ENCODE measurements at regions not wholly inside any gene's neighbourhood (a gene's known extent, or its start where the extent isn't known, plus 50 kb on each side); places are given as distances from the start of the nearest gene placed in this dataset.
"Not testable (repeated sequence)": the region's sequence is repeated elsewhere in the genome, so short reads cannot be mapped to it uniquely, and the experiment has no call there.

DNA sequence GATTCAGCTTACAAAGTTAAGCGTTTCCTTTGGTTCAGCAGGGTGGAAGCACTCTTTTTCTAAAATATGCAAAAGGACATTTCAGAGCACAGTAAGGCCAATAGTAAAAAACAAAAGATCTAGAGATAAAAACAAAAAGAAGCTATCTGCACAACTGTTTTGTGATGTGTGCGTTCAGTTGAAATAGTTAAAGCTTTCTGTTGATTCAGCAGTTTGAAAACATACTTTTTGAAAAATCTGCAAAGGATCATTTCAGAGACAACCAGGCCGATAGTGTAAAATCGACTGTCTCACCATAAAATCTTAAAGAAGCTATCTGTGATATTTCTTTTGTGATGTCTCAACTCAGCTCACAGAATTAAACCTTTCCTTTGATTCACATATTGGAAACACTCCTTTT, 300.0 kb upstream of the ALG10B start:
- H3K4me3 ChIP-seq (ENCODE audit: low read depth, low read length) = no peak overlapping the region

GRCh38 chr12:38025916-38026315, 290.7 kb upstream of the ALG10B start:
- no peak overlapping the region for H3K4me3 ChIP-seq (ENCODE audit: low read depth, low read length)

DNA sequence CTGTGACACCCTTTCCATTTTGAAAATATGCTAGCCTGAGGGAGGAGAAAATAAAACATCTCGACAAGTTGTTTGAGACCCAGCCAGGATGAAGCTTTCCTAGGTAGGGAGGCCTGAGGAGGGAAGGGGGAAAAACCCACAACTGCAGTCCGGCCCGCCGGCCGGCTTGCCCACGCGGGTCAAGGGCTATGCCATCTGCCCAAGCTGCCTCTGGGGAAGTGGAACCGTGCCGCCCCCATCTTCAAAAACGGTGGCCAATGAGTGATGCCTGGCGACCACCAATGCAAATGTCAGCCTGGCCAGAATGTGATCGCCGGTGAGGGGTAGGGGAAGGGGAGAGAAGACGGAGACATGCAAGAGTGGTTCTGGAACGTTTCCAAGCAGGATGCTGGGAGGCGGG, 263.5 kb upstream of the ALG10B start:
- H3K4me3 ChIP-seq (ENCODE audit: low read depth, low read length) = no peak overlapping the region

DNA sequence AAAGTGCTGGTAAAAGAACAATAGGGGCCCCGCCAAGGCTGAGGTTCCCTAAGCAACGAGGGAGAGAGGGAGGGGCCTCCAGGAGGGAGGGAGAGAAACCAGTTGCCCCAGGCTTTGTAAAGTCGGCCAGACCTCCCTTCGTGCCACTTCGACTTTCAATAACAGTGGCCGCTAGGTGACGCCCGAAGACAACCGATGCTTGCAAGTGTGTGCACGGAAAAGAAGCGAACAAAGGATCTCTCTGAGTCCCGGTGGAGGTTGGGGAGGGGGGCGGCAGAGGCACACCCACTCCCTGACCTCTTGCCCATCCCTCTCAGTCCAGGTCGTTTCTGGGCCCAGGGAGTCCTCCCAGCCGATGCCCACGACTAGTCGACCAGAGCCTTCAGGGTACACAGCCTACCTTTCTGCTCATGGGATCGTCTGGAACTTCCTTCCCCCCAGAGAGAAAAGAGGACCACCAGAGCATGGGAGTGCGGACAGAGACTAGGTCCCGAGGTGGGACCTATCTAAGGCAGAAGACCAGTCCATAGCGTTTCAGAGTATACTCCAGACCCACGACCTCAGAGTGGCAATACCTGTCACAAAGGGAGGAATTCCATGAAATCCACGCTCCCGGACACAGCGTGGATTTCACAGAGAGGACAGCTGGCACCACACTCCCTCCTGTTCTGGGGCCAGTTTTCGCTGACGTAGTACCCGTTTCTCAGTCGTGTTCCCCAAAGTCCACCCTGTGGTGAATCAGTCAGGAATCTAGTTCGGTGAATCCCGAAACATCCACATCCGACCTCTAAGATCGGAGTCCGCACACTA, 262.7 kb upstream of the ALG10B start:
- no peak overlapping the region for H3K4me3 ChIP-seq (ENCODE audit: low read depth, low read length)

DNA sequence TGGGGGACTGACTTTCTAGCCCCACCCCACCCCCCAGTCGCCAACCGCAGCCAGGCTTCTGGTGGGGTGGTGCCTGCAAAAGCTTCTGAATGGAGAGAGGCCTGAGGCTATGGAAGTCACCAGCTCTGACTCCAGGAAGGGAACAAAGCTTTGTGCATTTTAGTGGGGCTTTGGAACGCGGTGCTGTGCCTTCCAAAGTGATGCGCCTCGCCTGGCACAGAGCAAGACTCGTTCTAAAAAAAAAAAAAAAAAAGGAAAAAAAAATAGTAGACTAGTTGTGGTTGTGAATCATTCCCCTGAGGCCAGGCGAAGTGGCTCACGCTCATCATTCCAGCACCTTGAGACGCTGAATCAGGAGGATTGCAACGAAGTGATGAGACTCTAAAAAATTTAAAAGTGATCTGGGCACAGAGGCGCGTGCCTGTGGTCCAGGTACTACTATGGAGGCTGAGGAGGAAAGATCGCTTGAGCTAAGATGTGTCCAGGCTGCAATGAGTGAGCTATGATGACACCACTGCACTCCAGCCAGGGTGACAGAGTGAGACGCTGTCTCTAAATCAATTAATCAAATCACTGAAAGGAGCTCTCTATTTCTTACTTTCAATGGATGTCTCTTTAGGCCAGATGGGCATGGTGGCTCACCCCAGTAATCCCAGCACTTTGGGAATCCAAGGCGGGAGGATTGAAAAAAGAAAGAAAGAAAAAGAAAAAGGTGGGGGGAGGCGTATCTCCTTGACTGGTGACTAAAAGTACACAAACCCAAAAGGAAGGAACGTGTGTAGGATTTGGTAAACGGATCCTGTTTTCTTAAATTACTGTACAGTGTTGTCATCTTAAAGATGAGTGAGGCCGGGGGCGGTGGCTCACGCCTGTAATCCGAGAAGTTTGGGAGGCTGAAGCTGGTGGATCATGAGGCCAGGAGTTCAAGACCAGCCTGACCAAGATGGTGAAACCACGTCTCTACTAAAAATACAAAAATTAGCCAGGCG, 259.6 kb upstream of the ALG10B start:
- H3K4me3 ChIP-seq (ENCODE audit: low read depth, low read length) = no peak overlapping the region

DNA sequence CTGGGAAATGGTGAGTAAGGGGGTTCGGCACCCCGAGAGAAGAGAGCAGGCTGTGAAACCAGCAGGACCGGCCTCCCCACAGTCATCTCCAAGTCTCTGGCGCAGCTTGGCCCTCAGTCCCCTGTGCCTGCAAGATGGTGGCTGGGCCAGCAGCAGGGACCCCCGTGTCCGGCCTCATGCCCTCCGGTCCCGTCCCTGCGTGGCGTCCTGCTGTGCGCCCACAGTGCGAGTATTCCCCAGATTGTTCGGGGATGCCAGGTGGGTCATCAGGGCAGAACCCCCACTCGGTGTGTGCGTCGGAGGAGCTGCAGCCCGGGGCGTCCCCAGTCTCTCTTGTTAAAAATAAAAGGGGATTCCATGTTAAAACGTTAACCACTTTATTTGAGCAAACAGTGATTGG, 216.9 kb upstream of the ALG10B start:
- H3K4me3 ChIP-seq (ENCODE audit: low read depth, low read length) = no peak overlapping the region

DNA sequence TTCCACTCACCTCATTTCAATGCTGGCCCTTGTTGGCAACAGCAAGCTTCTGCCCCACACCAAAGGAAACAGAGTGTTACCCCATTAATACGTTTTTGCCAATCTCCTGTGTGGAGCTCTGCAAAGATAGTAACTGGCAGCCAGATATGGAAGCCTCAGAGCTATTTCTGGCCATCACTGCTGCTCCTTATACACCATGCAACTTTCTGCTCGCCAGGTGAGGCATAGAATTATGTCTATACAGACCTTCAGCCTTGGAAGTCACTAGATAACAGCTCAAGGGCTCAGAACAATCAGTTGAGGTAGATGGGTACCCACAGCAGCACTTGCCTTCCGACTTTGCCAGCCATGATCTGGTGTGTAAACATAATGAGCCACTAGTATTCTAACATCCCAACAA, 214.8 kb upstream of the ALG10B start:
- no peak overlapping the region for H3K4me3 ChIP-seq (ENCODE audit: low read depth, low read length)

DNA sequence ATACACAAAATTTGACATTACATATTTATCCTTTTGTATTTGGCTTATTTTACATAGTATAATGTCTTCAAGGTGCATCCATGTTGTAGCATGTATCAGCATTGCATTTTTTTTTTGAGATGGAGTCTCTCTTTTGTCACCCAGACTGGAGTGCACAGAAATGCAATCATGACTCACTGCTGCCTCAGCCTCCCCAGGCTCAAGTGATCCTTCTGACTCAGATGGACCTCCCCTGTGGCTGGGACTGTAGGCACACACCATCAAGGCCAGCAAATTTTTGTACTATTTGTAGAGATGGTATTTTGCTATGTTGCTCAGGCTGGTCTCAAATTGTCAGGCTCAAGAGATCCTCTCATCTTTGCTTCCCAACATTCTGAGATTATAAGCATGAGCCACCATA, 214.4 kb upstream of the ALG10B start:
- no peak overlapping the region for H3K4me3 ChIP-seq (ENCODE audit: low read depth, low read length)

GRCh38 chr12:38110026-38110699, 206.4 kb upstream of the ALG10B start:
- no peak overlapping the region for H3K4me3 ChIP-seq (ENCODE audit: low read depth, low read length)

- no peak overlapping the region for H3K4me3 ChIP-seq (ENCODE audit: low read depth, low read length)
Observed at GRCh38 chr12:38113991-38114390, 202.6 kb upstream of the ALG10B start.

DNA sequence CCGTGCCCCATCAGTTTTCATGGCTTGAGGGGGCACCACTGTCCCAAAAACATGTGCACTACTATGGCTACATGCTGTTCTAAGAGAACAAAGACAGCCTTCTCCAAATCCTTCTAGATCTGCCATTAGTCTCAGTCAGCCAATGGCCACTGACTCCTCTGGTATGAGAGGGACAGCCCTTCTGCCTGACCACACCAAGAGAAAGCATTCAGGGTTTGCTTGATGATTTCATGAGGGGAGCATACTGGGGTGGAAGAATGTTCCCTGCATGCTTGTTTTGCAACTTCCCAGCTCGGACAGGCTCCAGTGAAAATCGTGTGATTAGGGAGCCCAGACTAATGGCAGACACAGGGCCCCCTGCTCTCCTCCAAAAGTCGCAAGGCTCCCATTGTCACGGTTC, 199.6 kb upstream of the ALG10B start:
- no peak overlapping the region for H3K4me3 ChIP-seq (ENCODE audit: low read depth, low read length)

- H3K4me3 ChIP-seq (ENCODE audit: low read depth, low read length) = no peak overlapping the region
Observed at GRCh38 chr12:38118632-38119031, 197.9 kb upstream of the ALG10B start.

DNA sequence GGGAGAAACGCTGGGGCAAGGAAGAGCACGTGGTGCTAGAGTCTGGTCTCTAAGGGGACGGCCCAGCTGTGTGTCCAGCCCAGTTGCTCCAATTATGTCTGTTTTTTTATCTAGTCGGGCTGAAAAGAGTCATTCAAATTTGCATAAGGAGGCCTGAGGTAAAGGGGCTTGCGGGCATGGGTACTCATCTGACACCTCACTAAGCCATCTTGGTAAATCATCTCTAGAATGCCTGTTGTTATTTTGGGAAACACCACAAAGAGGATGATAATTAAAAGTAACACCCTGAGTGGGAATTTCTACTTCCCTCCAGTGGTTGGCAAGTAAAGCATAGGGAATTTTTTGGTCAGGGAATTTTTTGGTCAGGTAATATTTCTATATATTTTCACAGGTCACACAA, 196.1 kb upstream of the ALG10B start:
- H3K4me3 ChIP-seq (ENCODE audit: low read depth, low read length) = no peak overlapping the region

DNA sequence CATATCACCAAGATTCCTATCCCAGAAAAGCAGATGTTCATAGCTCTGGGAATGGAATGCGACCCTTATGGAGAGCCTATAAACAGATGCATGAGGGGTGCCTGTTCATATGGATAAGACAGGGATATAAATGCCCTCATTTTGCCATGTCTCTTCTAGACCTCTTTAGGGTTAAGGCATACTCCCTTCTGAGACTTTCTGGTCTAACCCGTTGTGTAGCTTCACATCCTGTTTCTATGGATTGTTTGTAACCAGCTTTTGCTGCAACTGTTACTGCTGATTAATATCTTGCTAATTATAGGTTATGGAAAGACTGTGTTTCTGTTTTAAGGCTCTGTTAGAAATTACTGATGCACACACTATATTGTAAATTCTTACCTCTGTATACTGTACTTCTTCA, 193.5 kb upstream of the ALG10B start:
- not testable (repeated sequence) for H3K4me3 ChIP-seq (ENCODE audit: low read depth, low read length)

DNA sequence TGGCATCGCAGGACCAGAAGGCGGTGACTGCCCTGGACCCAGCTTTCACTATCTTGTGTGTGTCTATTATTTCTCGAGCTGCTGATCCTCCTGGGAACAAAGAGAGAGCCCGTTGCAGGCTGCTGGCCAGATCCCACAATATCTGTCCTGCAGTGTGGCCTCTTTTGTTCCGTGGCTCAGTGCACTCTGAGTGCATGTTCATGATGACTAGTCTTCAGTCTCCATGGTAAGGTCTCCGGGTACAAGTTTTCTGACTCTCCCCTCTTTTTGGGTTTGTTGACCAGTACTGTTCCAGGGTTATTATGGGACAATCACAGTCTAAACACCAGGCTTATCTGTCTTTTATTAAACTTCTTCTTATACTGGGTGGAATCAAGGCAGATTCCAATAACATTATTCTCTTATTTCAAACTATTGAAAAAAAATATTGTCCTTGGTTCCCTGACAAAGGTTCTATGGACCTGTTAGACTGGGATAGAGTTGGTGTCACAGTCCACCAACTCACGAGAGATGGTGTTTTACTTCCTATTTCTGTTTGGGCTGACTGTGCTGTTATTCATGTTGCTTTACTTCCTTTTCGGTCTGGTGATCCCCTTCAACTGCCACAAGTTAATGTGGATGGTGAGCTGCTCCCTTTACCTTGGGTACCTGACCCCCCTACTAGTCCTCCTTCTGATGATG, 192.9 kb upstream of the ALG10B start:
- no peak overlapping the region for H3K4me3 ChIP-seq (ENCODE audit: low read depth, low read length)

DNA sequence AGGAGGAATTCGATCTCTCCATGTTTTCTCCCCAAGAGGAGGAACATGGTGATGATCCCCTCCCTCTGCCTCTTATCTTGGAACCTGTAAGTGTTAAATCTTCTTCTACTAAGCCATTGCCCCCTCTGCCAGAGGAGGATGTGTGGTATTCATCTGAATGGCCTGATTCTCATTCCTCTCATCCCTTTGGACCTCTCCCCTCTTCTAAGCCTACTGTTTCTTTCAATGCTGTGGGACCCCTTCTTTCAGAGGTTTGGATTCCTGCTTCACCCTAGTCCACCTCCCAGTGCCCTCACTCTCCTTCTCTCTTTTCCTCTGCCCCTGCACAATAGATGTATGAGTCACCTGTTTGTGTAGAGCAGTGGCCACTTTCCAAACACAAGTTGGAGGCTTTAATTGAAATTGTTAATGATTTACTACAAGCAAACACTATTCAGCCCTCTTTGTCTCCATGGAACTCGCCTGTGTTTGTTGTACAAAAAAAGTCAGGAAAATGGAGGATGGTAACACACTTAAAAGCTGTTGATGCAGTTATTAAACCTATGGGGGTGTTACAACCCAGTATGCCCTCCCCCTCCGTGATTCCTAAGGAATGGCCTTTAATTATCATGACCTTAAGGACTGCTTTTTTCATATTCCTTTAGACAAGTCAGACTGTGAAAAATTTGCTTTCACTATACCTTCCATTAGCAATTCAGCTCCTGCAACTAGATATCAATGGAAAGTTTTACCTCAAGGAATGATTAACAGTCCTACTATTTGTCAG, 192.1 kb upstream of the ALG10B start:
- no peak overlapping the region for H3K4me3 ChIP-seq (ENCODE audit: low read depth, low read length)

GRCh38 chr12:38132139-38132538, 184.4 kb upstream of the ALG10B start:
- H3K4me3 ChIP-seq (ENCODE audit: low read depth, low read length) = no peak overlapping the region

GRCh38 chr12:38137287-38137686, 179.3 kb upstream of the ALG10B start:
- no peak overlapping the region for H3K4me3 ChIP-seq (ENCODE audit: low read depth, low read length)

DNA sequence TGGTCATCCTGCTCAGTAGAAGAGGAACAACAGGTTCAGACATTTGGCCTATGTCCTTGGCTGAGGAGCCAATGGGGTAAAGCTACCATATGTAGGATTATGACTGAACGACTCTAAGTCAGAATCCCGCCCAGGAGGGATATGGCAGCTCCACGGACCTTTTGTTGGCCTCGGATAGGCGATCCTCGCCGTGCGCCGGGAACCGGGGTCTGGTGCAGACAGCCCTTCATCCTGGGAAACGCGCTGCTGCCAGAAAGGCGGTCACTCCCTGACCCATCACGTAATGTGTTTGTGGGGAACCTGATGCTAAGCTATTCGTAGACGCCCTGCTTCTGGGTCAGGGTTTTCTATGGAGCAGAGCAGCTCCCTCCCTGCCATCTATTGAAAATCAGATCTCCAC, 178.9 kb upstream of the ALG10B start:
- no peak overlapping the region for H3K4me3 ChIP-seq (ENCODE audit: low read depth, low read length)
